OCI-LY7 (cell line): ENCODE measurements at regions not wholly inside any gene's neighbourhood (a gene's known extent, or its start where the extent isn't known, plus 50 kb on each side); places are given as distances from the start of the nearest gene placed in this dataset.

ENCODE experiments used
- BruUV-seq: library from RNA; stranded (reverse); fragments of 400-500 nt; replicated peaks from 2 replicates; lab custom pipeline; 2021; lab: Mats Ljungman, UMichigan
- CTCF ChIA-PET: fragments of 300-600 bp; sonication (Branson Sonifier 250); formaldehyde crosslinking; loops from one replicate; lab custom pipeline; 2022; ENCODE audit warnings: antibody characterized with exemption; ENCODE audit not compliant: unreplicated experiment; lab: Charles Lee
- POLR2A ChIA-PET: fragments of 300-600 bp; sonication (Branson Sonifier 250); formaldehyde crosslinking; loops from one replicate; lab custom pipeline; 2022; ENCODE audit warnings: antibody characterized with exemption; lab: Charles Lee
- DNase-seq: peaks from one replicate; pipeline ENCODE4 v3.0.0-alpha.2; 2015; ENCODE audit warnings: low spot score
- H2AFZ ChIP-seq: fragments of 200-600 bp; sonication (generic), shearing (Covaris generic); 2 replicates; pipeline ENCODE4 v1.6.1; 2014; ENCODE audit warnings: mild to moderate bottlenecking, antibody characterized with exemption, low read length, moderate library complexity
- H3K27ac ChIP-seq: fragments of 200-600 bp; sonication (generic); 2 replicates; pipeline ENCODE4 v1.5.1; 2014; ENCODE audit warnings: mixed run types, low read depth, mild to moderate bottlenecking, moderate library complexity, low read length, inconsistent platforms; ENCODE audit not compliant: poor library complexity, severe bottlenecking
- H3K36me3 ChIP-seq: fragments of 200-600 bp; sonication (generic); 2 replicates; pipeline ENCODE4 v1.6.1; 2014; ENCODE audit warnings: mild to moderate bottlenecking, antibody characterized with exemption, low read length, moderate library complexity, mixed read lengths; ENCODE audit not compliant: insufficient read depth
- H3K4me1 ChIP-seq: fragments of 200-600 bp; sonication (generic); 2 replicates; pipeline ENCODE4 v1.5.1; 2014; ENCODE audit warnings: mild to moderate bottlenecking, low read length; ENCODE audit not compliant: insufficient read depth, poor library complexity, severe bottlenecking
- H3K4me2 ChIP-seq: fragments of 200-600 bp; sonication (generic); 2 replicates; pipeline ENCODE4 v1.6.1; 2014; ENCODE audit warnings: mild to moderate bottlenecking, low read length
- H3K4me3 ChIP-seq: fragments of 200-600 bp; sonication (generic); 2 replicates; pipeline ENCODE4 v1.5.1; 2014; ENCODE audit warnings: mild to moderate bottlenecking, low read depth, low read length; ENCODE audit not compliant: poor library complexity, severe bottlenecking
- H3K79me2 ChIP-seq: fragments of 200-600 bp; sonication (generic); 2 replicates; pipeline ENCODE4 v1.6.1; 2016; ENCODE audit warnings: low read depth, mild to moderate bottlenecking, low read length, moderate library complexity, mixed read lengths; ENCODE audit not compliant: insufficient read depth
- H3K9me2 ChIP-seq: fragments of 200-600 bp; sonication (generic); 2 replicates; pipeline ENCODE4 v1.6.1; 2016; ENCODE audit warnings: mild to moderate bottlenecking, low read length, mixed read lengths; ENCODE audit not compliant: insufficient read depth
- H3K9me3 ChIP-seq: fragments of 200-600 bp; sonication (generic); 2 replicates; pipeline ENCODE4 v1.6.1; 2014; ENCODE audit warnings: mild to moderate bottlenecking, mixed run types, low read length, mixed read lengths
- H4K20me1 ChIP-seq: fragments of 200-600 bp; sonication (generic); 2 replicates; pipeline ENCODE4 v1.6.1; 2014; ENCODE audit warnings: mild to moderate bottlenecking, antibody characterized with exemption, low read length, moderate library complexity, mixed read lengths; ENCODE audit not compliant: insufficient read depth
- EZH2phosphoT487 ChIP-seq: fragments of 200-600 bp; sonication (generic); IDR thresholded peaks from 2 replicates; pipeline ENCODE4 v1.6.1; 2018; ENCODE audit warnings: low read depth, borderline replicate concordance, mild to moderate bottlenecking, mixed run types, antibody characterized with exemption, low read length, moderate library complexity, mixed read lengths
- intact Hi-C: fragments of 100-400 bp; cut with micrococcal nuclease; formaldehyde crosslinking; loops from one replicate; pipeline ENCODE4 v1.10.0; 2022; ENCODE audit not compliant: unreplicated experiment
- TF ChIP-seq, protein P1 (sequence below): fragments of 200-600 bp; sonication (generic); conservative IDR thresholded peaks from 2 replicates; pipeline ENCODE4 v1.5.1; 2014; ENCODE audit warnings: mild to moderate bottlenecking, antibody characterized with exemption, low read length, moderate library complexity, mixed read lengths

DNA sequence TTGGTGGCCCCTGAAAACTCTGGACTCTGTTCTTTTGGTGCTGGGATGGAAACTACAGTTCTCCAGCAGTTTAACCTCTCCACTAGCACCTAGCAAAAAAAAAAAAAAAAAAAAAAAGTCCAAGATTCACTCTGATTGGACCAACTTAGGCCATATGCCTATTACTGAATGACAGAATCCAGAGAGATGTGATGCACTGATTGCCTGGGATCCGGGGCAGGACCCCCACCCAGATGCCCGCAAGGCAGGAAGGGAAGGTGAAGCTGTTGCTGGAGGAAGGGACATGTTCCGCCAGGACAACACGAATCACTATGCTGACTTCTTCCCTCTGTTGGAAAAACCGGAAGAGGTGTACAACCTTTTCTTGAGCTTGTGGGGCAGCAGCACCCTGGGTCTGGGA is 152.5 kb upstream of the ZNF536 start:
- no peaks in the 10 kb centered on the region for H4K20me1 ChIP-seq
- H3K79me2 ChIP-seq = no peaks in the 10 kb centered on the region
- no peak overlapping the region for H2AFZ ChIP-seq
- no peaks in the 10 kb centered on the region for H3K9me3 ChIP-seq
- intact Hi-C loops = no loop called here
- ChIA-PET POLR2A (interaction anchor here (0.6 kb wide), 1 partner anchor 14 kb away, joined by 5 read pairs; no protein-coding TSS in a partner anchor), CTCF (no interaction called here)
- no peaks in the 10 kb centered on the region for H3K4me1 ChIP-seq
- no peak for DNase-seq
- H3K4me2 ChIP-seq = no peak overlapping the region
- H3K27ac ChIP-seq = no peak overlapping the region
- H3K36me3 ChIP-seq = no peaks in the 10 kb centered on the region
- H3K9me2 ChIP-seq = no peaks in the 10 kb centered on the region
- no peak overlapping the region for H3K4me3 ChIP-seq
- BruUV-seq = no TSS peak
- TF ChIP-seq, protein P1, sequence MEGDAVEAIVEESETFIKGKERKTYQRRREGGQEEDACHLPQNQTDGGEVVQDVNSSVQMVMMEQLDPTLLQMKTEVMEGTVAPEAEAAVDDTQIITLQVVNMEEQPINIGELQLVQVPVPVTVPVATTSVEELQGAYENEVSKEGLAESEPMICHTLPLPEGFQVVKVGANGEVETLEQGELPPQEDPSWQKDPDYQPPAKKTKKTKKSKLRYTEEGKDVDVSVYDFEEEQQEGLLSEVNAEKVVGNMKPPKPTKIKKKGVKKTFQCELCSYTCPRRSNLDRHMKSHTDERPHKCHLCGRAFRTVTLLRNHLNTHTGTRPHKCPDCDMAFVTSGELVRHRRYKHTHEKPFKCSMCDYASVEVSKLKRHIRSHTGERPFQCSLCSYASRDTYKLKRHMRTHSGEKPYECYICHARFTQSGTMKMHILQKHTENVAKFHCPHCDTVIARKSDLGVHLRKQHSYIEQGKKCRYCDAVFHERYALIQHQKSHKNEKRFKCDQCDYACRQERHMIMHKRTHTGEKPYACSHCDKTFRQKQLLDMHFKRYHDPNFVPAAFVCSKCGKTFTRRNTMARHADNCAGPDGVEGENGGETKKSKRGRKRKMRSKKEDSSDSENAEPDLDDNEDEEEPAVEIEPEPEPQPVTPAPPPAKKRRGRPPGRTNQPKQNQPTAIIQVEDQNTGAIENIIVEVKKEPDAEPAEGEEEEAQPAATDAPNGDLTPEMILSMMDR = no peak
- no peak for TF ChIP-seq EZH2phosphoT487

- no peak overlapping the region for H2AFZ ChIP-seq
- ChIA-PET CTCF (no interaction called here), POLR2A (no interaction called here)
- no peaks in the 10 kb centered on the region for H3K79me2 ChIP-seq
- H3K4me2 ChIP-seq = no peak overlapping the region
- H3K36me3 ChIP-seq = no peaks in the 10 kb centered on the region
- BruUV-seq = no TSS peak
- H3K9me3 ChIP-seq = no peaks in the 10 kb centered on the region
- H3K9me2 ChIP-seq = no peaks in the 10 kb centered on the region
- intact Hi-C loops = no loop called here
- no peak for DNase-seq
- H3K4me3 ChIP-seq = no peak overlapping the region
- TF ChIP-seq EZH2phosphoT487 = no peak
- TF ChIP-seq, protein P1 = no peak
- H3K27ac ChIP-seq = no peak overlapping the region
- H3K4me1 ChIP-seq = no peaks in the 10 kb centered on the region
- no peaks in the 10 kb centered on the region for H4K20me1 ChIP-seq
These were observed 151.0 kb upstream of the ZNF536 start for GRCh38 chr19:30221176-30221575.

GRCh38 chr19:30222428-30222873 is 149.7 kb upstream of the ZNF536 start:
- H3K27ac ChIP-seq = no peak overlapping the region
- H3K9me3 ChIP-seq = no peaks in the 10 kb centered on the region
- DNase-seq = no peak
- no peaks in the 10 kb centered on the region for H3K9me2 ChIP-seq
- no peak overlapping the region for H3K4me3 ChIP-seq
- no peaks in the 10 kb centered on the region for H3K79me2 ChIP-seq
- ChIA-PET POLR2A (no interaction called here), CTCF (no interaction called here)
- no peaks in the 10 kb centered on the region for H3K4me1 ChIP-seq
- H2AFZ ChIP-seq = no peak overlapping the region
- H3K36me3 ChIP-seq = no peaks in the 10 kb centered on the region
- H4K20me1 ChIP-seq = no peaks in the 10 kb centered on the region
- intact Hi-C loops = no loop called here
- BruUV-seq = no TSS peak
- H3K4me2 ChIP-seq = no peak overlapping the region
- TF ChIP-seq, protein P1 = peak; percentile 70
- TF ChIP-seq EZH2phosphoT487 = no peak
